ENCODE measurements at regions not wholly inside any gene's neighbourhood (a gene's known extent, or its start where the extent isn't known, plus 50 kb on each side); places are given as distances from the start of the nearest gene placed in this dataset.

DNA sequence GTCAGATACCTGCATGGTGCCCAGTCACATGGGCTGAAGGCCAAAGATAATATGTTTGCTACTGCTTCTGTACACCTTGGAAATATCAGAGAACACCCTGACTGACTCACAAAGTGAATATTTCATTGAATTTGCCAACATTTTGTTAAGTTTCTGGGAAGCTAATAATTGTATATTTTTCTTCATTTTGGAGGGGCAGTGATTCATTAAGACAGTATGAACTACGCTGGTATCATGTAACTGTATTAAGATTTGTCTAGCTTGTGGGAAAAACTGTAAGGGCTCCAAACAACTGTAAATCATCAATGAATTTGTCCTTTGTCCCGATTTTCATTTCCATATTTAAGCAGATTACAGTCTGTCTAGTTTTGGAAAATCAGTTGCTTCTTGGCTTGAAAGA lies 102.3 kb upstream of the CCN2 start:
- TF ChIP-seq, protein P1, sequence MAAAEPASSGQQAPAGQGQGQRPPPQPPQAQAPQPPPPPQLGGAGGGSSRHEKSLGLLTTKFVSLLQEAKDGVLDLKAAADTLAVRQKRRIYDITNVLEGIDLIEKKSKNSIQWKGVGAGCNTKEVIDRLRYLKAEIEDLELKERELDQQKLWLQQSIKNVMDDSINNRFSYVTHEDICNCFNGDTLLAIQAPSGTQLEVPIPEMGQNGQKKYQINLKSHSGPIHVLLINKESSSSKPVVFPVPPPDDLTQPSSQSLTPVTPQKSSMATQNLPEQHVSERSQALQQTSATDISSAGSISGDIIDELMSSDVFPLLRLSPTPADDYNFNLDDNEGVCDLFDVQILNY (CRISPR knock-in tag; IDR thresholded peaks at IDR 0.05) = no peak
- Mint-ChIP-seq H3K4me1 (no peaks in the 10 kb centered on the region), H3K36me3 (no peaks in the 10 kb centered on the region), H3K9me3 (peaks cover 10% of the 10 kb centered on the region), H3K27ac (no peak overlapping the region), H3K27me3 (ENCODE audit: low read depth) (no peaks in the 10 kb centered on the region; the same call in 1 of the 2 replicates), H3K4me3 (no peak overlapping the region)
- ChIA-PET CTCF (no interaction called here), POLR2A (no interaction called here)
- no peak for DNase-seq (ENCODE audit: low spot score)
- ATAC-seq = no peak

- CTCF ChIA-PET = interaction anchor here (0.8 to 1.2 kb wide), 2 partner anchors 13 to 127 kb away, joined by 3 read pairs; no protein-coding TSS in a partner anchor
- TF ChIP-seq OVOL2 (CRISPR knock-in tag; IDR thresholded peaks at IDR 0.05; ENCODE audit: borderline replicate concordance) (no peak), ESRRA (CRISPR knock-in tag; IDR thresholded peaks at IDR 0.05; ENCODE audit: borderline replicate concordance) (no peak)
- ATAC-seq = no peak
Observed at GRCh38 chr6:132052096-132052495, 100.9 kb upstream of the CCN2 start.

GRCh38 chr6:132045877-132046276 lies 94.7 kb upstream of the CCN2 start:
- Mint-ChIP-seq H3K4me1 (no peaks in the 10 kb centered on the region), H3K4me3 (no peak overlapping the region), H3K27me3 (ENCODE audit: low read depth) (no peaks in the 10 kb centered on the region; the same call in 1 of the 2 replicates), H3K36me3 (peaks cover 4% of the 10 kb centered on the region), H3K27ac (no peak overlapping the region), H3K9me3 (peaks cover 14% of the 10 kb centered on the region)
- DNase-seq (ENCODE audit: low spot score) (no peak), ATAC-seq (no peak)
- ChIA-PET POLR2A (no interaction called here), CTCF (no interaction called here)
- TF ChIP-seq GABPB1 (CRISPR knock-in tag; IDR thresholded peaks at IDR 0.05) = no peak
- no peak for TF ChIP-seq JUN (CRISPR knock-in tag; IDR thresholded peaks at IDR 0.05)
- no peak for TF ChIP-seq MXD4 (CRISPR knock-in tag; IDR thresholded peaks at IDR 0.05; ENCODE audit: borderline replicate concordance)
- no peak for TF ChIP-seq ZNF671 (CRISPR knock-in tag; IDR thresholded peaks at IDR 0.05)
- TF ChIP-seq NR2C2 (CRISPR knock-in tag; IDR thresholded peaks at IDR 0.05) = no peak
- no peak for TF ChIP-seq ATF1 (CRISPR knock-in tag; IDR thresholded peaks at IDR 0.05)
- no peak for TF ChIP-seq SMAD4 (CRISPR knock-in tag; IDR thresholded peaks at IDR 0.05)
- TF ChIP-seq, protein P2, sequence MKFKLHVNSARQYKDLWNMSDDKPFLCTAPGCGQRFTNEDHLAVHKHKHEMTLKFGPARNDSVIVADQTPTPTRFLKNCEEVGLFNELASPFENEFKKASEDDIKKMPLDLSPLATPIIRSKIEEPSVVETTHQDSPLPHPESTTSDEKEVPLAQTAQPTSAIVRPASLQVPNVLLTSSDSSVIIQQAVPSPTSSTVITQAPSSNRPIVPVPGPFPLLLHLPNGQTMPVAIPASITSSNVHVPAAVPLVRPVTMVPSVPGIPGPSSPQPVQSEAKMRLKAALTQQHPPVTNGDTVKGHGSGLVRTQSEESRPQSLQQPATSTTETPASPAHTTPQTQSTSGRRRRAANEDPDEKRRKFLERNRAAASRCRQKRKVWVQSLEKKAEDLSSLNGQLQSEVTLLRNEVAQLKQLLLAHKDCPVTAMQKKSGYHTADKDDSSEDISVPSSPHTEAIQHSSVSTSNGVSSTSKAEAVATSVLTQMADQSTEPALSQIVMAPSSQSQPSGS (CRISPR knock-in tag; IDR thresholded peaks at IDR 0.05; ENCODE audit: borderline replicate concordance, low read depth) = no peak
- TF ChIP-seq, protein P3, sequence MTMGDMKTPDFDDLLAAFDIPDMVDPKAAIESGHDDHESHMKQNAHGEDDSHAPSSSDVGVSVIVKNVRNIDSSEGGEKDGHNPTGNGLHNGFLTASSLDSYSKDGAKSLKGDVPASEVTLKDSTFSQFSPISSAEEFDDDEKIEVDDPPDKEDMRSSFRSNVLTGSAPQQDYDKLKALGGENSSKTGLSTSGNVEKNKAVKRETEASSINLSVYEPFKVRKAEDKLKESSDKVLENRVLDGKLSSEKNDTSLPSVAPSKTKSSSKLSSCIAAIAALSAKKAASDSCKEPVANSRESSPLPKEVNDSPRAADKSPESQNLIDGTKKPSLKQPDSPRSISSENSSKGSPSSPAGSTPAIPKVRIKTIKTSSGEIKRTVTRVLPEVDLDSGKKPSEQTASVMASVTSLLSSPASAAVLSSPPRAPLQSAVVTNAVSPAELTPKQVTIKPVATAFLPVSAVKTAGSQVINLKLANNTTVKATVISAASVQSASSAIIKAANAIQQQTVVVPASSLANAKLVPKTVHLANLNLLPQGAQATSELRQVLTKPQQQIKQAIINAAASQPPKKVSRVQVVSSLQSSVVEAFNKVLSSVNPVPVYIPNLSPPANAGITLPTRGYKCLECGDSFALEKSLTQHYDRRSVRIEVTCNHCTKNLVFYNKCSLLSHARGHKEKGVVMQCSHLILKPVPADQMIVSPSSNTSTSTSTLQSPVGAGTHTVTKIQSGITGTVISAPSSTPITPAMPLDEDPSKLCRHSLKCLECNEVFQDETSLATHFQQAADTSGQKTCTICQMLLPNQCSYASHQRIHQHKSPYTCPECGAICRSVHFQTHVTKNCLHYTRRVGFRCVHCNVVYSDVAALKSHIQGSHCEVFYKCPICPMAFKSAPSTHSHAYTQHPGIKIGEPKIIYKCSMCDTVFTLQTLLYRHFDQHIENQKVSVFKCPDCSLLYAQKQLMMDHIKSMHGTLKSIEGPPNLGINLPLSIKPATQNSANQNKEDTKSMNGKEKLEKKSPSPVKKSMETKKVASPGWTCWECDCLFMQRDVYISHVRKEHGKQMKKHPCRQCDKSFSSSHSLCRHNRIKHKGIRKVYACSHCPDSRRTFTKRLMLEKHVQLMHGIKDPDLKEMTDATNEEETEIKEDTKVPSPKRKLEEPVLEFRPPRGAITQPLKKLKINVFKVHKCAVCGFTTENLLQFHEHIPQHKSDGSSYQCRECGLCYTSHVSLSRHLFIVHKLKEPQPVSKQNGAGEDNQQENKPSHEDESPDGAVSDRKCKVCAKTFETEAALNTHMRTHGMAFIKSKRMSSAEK (CRISPR knock-in tag; IDR thresholded peaks at IDR 0.05; ENCODE audit: borderline replicate concordance) = no peak
- TF ChIP-seq, protein P4, sequence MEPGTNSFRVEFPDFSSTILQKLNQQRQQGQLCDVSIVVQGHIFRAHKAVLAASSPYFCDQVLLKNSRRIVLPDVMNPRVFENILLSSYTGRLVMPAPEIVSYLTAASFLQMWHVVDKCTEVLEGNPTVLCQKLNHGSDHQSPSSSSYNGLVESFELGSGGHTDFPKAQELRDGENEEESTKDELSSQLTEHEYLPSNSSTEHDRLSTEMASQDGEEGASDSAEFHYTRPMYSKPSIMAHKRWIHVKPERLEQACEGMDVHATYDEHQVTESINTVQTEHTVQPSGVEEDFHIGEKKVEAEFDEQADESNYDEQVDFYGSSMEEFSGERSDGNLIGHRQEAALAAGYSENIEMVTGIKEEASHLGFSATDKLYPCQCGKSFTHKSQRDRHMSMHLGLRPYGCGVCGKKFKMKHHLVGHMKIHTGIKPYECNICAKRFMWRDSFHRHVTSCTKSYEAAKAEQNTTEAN (CRISPR knock-in tag; IDR thresholded peaks at IDR 0.05) = no peak
- TF ChIP-seq EMX1 (CRISPR knock-in tag; IDR thresholded peaks at IDR 0.05) = no peak
- TF ChIP-seq, protein P5, sequence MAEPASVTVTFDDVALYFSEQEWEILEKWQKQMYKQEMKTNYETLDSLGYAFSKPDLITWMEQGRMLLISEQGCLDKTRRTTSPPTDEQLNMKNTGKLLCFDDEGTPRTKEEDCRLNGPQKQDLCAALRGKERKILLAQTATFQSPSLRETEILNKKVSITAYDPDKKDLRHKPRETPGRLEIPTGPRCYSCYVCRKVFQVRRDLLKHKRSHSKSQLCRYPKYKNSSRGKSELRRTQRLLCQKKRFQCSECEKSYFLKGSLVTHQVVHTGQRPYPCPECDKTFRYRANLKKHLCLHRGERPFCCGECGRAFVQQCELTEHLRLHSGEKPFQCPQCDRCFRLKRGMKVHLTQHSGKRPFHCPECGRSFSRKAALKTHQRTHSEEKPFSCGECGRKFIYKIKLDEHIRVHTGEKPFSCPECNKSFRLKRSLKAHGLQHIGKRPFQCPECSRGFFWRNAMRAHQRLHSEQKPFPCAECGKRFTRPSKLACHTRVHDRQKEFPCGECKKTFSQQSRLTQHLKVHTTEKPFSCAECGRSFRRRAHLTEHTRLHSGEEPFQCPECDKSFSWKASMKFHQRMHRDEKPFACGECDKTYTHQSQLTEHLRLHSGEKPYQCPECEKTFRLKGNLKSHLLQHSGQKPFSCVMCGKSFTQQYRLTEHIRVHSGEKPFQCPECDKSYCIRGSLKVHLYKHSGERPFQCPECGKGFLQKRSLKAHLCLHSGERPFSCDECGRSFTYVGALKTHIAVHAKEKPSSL (CRISPR knock-in tag; conservative IDR thresholded peaks at IDR 0.05) = no peak
- no peak for TF ChIP-seq ZNF281 (CRISPR knock-in tag; IDR thresholded peaks at IDR 0.05)

More at GRCh38 chr6:132052096-132052495, 100.9 kb upstream of the CCN2 start:
- Mint-ChIP-seq H3K4me1 (no peaks in the 10 kb centered on the region), H3K27me3 (ENCODE audit: low read depth) (no peaks in the 10 kb centered on the region; the same call in 1 of the 2 replicates), H3K4me3 (no peak overlapping the region), H3K36me3 (peaks cover 4% of the 10 kb centered on the region), H3K9me3 (peaks cover 15% of the 10 kb centered on the region), H3K27ac (no peak overlapping the region)
- POLR2A ChIA-PET = no interaction called here
- DNase-seq (ENCODE audit: low spot score) = no peak
